H9 (cell line): ENCODE measurements at regions not wholly inside any gene's neighbourhood (a gene's known extent, or its start where the extent isn't known, plus 50 kb on each side); places are given as distances from the start of the nearest gene placed in this dataset.

ENCODE experiments used
- DNase-seq: peaks from one replicate; pipeline ENCODE4 v3.0.0-alpha.2; 2017
- H2AFZ ChIP-seq: one replicate; pipeline ENCODE4 v1.6.1; 2013; ENCODE audit warnings: mild to moderate bottlenecking, low read length, control low read depth, moderate library complexity
- H2AK5ac ChIP-seq: 2 replicates; pipeline ENCODE4 v1.6.1; 2013; ENCODE audit warnings: low read length, control low read depth, mixed read lengths; ENCODE audit not compliant: insufficient read length
- H2BK120ac ChIP-seq: one replicate; pipeline ENCODE4 v1.6.1; 2013; ENCODE audit warnings: low read depth, mild to moderate bottlenecking, low read length, control low read depth, inconsistent platforms; ENCODE audit not compliant: poor library complexity, severe bottlenecking
- H2BK12ac ChIP-seq: 2 replicates; pipeline ENCODE4 v1.6.1; 2013; ENCODE audit warnings: low read length, control low read depth, mixed read lengths, low read depth; ENCODE audit not compliant: insufficient read length
- H2BK15ac ChIP-seq: 2 replicates; pipeline ENCODE4 v1.6.1; 2013; ENCODE audit warnings: low read depth, low read length, control low read depth
- H2BK20ac ChIP-seq: one replicate; pipeline ENCODE4 v1.6.1; 2013; ENCODE audit warnings: low read depth, mild to moderate bottlenecking, low read length, control low read depth, inconsistent platforms; ENCODE audit not compliant: poor library complexity, severe bottlenecking
- H2BK5ac ChIP-seq: 2 replicates; pipeline ENCODE4 v1.6.1; 2013; ENCODE audit warnings: low read length, control low read depth, mixed read lengths; ENCODE audit not compliant: insufficient read length
- H3K14ac ChIP-seq: 2 replicates; pipeline ENCODE4 v1.6.1; 2013; ENCODE audit warnings: low read length, control low read depth; ENCODE audit not compliant: insufficient read depth
- H3K18ac ChIP-seq: 2 replicates; pipeline ENCODE4 v1.6.1; 2013; ENCODE audit warnings: low read depth, mild to moderate bottlenecking, mixed read lengths, low read length, control low read depth; ENCODE audit not compliant: insufficient read length
- H3K23ac ChIP-seq: 2 replicates; pipeline ENCODE4 v1.6.1; 2013; ENCODE audit warnings: low read length, control low read depth, mixed read lengths, low read depth; ENCODE audit not compliant: insufficient read length
- H3K23me2 ChIP-seq: 2 replicates; pipeline ENCODE4 v1.6.1; 2013; ENCODE audit warnings: low read depth, mild to moderate bottlenecking, mixed read lengths, low read length, control low read depth; ENCODE audit not compliant: insufficient read length, poor library complexity, severe bottlenecking
- H3K27ac ChIP-seq: 2 replicates; pipeline ENCODE4 v1.5.1; 2013; ENCODE audit warnings: low read length, control low read depth, mixed read lengths, low read depth; ENCODE audit not compliant: insufficient read length
- H3K27me3 ChIP-seq: 2 replicates; pipeline ENCODE4 v1.6.1; 2013; ENCODE audit warnings: low read length, control low read depth, inconsistent platforms; ENCODE audit not compliant: insufficient read depth
- H3K4ac ChIP-seq: 2 replicates; pipeline ENCODE4 v1.6.1; 2013; ENCODE audit warnings: low read depth, mild to moderate bottlenecking, control low read depth, inconsistent platforms, low read length, moderate library complexity
- H3K4me1 ChIP-seq: 2 replicates; pipeline ENCODE4 v1.6.1; 2013; ENCODE audit warnings: low read length, control low read depth, inconsistent platforms; ENCODE audit not compliant: insufficient read depth
- H3K4me2 ChIP-seq: 2 replicates; pipeline ENCODE4 v1.6.1; 2013; ENCODE audit warnings: low read length, control low read depth, mixed read lengths; ENCODE audit not compliant: insufficient read length, insufficient read depth
- H3K56ac ChIP-seq: 2 replicates; pipeline ENCODE4 v1.6.1; 2013; ENCODE audit warnings: low read depth, mild to moderate bottlenecking, mixed read lengths, low read length, control low read depth; ENCODE audit not compliant: insufficient read length
- H3K79me1 ChIP-seq: 2 replicates; pipeline ENCODE4 v1.6.1; 2013; ENCODE audit warnings: low read depth, mild to moderate bottlenecking, moderate library complexity, low read length, control low read depth, inconsistent platforms; ENCODE audit not compliant: insufficient read depth, poor library complexity, severe bottlenecking
- H3K79me2 ChIP-seq: 2 replicates; pipeline ENCODE4 v1.6.1; 2013; ENCODE audit warnings: low read length, control low read depth, inconsistent platforms; ENCODE audit not compliant: insufficient read depth
- H3K9ac ChIP-seq: 2 replicates; pipeline ENCODE4 v1.6.1; 2013; ENCODE audit warnings: low read length, control low read depth, mixed read lengths; ENCODE audit not compliant: insufficient read length; ENCODE audit errors: extremely low read depth
- H3K9me3 ChIP-seq: one replicate; pipeline ENCODE4 v1.6.1; 2013; ENCODE audit warnings: low read depth, low read length, inconsistent platforms; ENCODE audit not compliant: control insufficient read depth
- H3T11ph ChIP-seq: one replicate; pipeline ENCODE4 v1.6.1; 2013; ENCODE audit warnings: mild to moderate bottlenecking, low read length, control low read depth, inconsistent platforms
- H4K20me1 ChIP-seq: one replicate; pipeline ENCODE4 v1.6.1; 2013; ENCODE audit not compliant: control insufficient read depth, insufficient read length, insufficient read depth
- H4K5ac ChIP-seq: 2 replicates; pipeline ENCODE4 v1.6.1; 2013; ENCODE audit warnings: low read depth, mild to moderate bottlenecking, mixed read lengths, low read length, control low read depth; ENCODE audit not compliant: insufficient read length
- H4K8ac ChIP-seq: replicated peaks from 2 replicates; pipeline ENCODE4 v1.6.1; 2013; ENCODE audit warnings: low read length, control low read depth, mixed read lengths, low read depth; ENCODE audit not compliant: insufficient read length
- H4K91ac ChIP-seq: 2 replicates; pipeline ENCODE4 v1.6.1; 2013; ENCODE audit warnings: low read depth, mild to moderate bottlenecking, moderate library complexity, mixed read lengths, low read length, control low read depth; ENCODE audit not compliant: insufficient read length
- H3K27ac Mint-ChIP-seq, 3 experiments: 2 replicates in 2 of 3; 3 replicates in 1 of 3; pipeline ENCODE4 v1.8.0; 2020 to 2021; ENCODE audit warnings: mixed read lengths in 3 of 3, mild to moderate bottlenecking in 1 of 3, moderate library complexity in 1 of 3
- H3K27me3 Mint-ChIP-seq: 2 replicates; pipeline ENCODE4 v1.8.0; 2021; ENCODE audit warnings: low read depth, mild to moderate bottlenecking, moderate library complexity, mixed read lengths
- H3K36me3 Mint-ChIP-seq, 3 experiments: 2 replicates in 2 of 3; 3 replicates in 1 of 3; pipeline ENCODE4 v1.8.0; 2020 to 2021; ENCODE audit warnings: low read depth in 3 of 3, mixed read lengths in 3 of 3; ENCODE audit not compliant: insufficient read depth in 1 of 3
- H3K4me1 Mint-ChIP-seq, 2 experiments: 2 replicates each; pipeline ENCODE4 v1.8.0; 2020; ENCODE audit warnings: mixed read lengths in 2 of 2
- H3K4me3 Mint-ChIP-seq, 2 experiments: 2 replicates in 1 of 2; 3 replicates in 1 of 2; pipeline ENCODE4 v1.8.0; 2020 to 2021; ENCODE audit warnings: mild to moderate bottlenecking in 2 of 2, mixed read lengths in 2 of 2, moderate library complexity in 1 of 2
- H3K9me3 Mint-ChIP-seq, 2 experiments: 2 replicates in 1 of 2; 3 replicates in 1 of 2; pipeline ENCODE4 v1.8.0; 2020; ENCODE audit warnings: mild to moderate bottlenecking in 2 of 2, mixed read lengths in 2 of 2, moderate library complexity in 1 of 2
- CTCF ChIP-seq: fragments of 200-600 bp; sonication (generic); conservative IDR thresholded peaks from 3 replicates; pipeline ENCODE4 v1.8.0; 2021; ENCODE audit warnings: antibody characterized with exemption, mild to moderate bottlenecking
- WGBS: extraction: QIAGEN DNeasy Blood & Tissue Kit; methylation state at CpG from one replicate; pipeline ENCODE4 v1.1.7; 2013; ENCODE audit warnings: missing lambda C conversion rate, low lambda C conversion rate, mixed read lengths; ENCODE audit not compliant: insufficient read length; ENCODE audit errors: extremely low coverage; 5-methylcytosine and 5-hydroxymethylcytosine counted together

GRCh38 chr15:26134152-26134551 lies 271.0 kb upstream of the ATP10A start:
- H2BK12ac ChIP-seq, result no peak overlapping the region
- no peaks in the 10 kb centered on the region for H3K36me3 Mint-ChIP-seq

More at GRCh38 chr15:26134152-26134551, 271.0 kb upstream of the ATP10A start:
- H2BK120ac ChIP-seq, result no peak overlapping the region
- H3K4ac ChIP-seq, result no peak overlapping the region
- H4K5ac ChIP-seq, result no peak overlapping the region
- no peak overlapping the region for H2AFZ ChIP-seq
- H3K27me3 ChIP-seq, result no peaks in the 10 kb centered on the region
- Mint-ChIP-seq H3K4me1 (peaks cover 51 to 54% of the 10 kb centered on the region in 2 experiments), H3K9me3 (no peaks in the 10 kb centered on the region), H3K4me3 (no peak overlapping the region), H3K27ac (peak overlapping the region in 1 of 3 experiments; percentile 56; a peak in 1 of 7 replicates), H3K27me3 (peaks cover 4% of the 10 kb centered on the region)
- peak overlapping the region; percentile 12 for H3K4me2 ChIP-seq
- peak overlapping the region; percentile 17 for H3K27ac ChIP-seq
- no peak overlapping the region for H3T11ph ChIP-seq
- no peaks in the 10 kb centered on the region for H3K79me2 ChIP-seq
- no peak overlapping the region for H4K8ac ChIP-seq
- no peak overlapping the region for H3K18ac ChIP-seq
- no peaks in the 10 kb centered on the region for H3K79me1 ChIP-seq
- peaks cover 13% of the 10 kb centered on the region for H3K4me1 ChIP-seq
- H2AK5ac ChIP-seq, result no peak overlapping the region
- H4K91ac ChIP-seq, result no peak overlapping the region
- no peak overlapping the region for H2BK15ac ChIP-seq
- no peaks in the 10 kb centered on the region for H3K9me3 ChIP-seq
- no peak for TF ChIP-seq CTCF
- H3K23ac ChIP-seq, result no peak overlapping the region
- H3K9ac ChIP-seq, result no peak overlapping the region
- no CpG with 5 or more reads among the region's 5 CpGs for WGBS
- H3K56ac ChIP-seq, result no peak overlapping the region
- no peak overlapping the region for H3K14ac ChIP-seq
- DNase-seq, result no peak
- H4K20me1 ChIP-seq, result no peaks in the 10 kb centered on the region
- no peak overlapping the region for H2BK5ac ChIP-seq
- H2BK20ac ChIP-seq, result no peak overlapping the region
- H3K23me2 ChIP-seq, result no peaks in the 10 kb centered on the region
